A673 (cell line): ENCODE measurements at regions not wholly inside any gene's neighbourhood (a gene's known extent, or its start where the extent isn't known, plus 50 kb on each side); places are given as distances from the start of the nearest gene placed in this dataset.

Source experiments
- BruUV-seq: library from RNA; stranded (reverse); fragments of 400-500 nt; replicated peaks from 2 replicates; lab custom pipeline; 2021; lab: Mats Ljungman, UMichigan
- CTCF ChIA-PET: fragments of 300-600 bp; sonication (Branson Sonifier 250); formaldehyde crosslinking; loops from one replicate; lab custom pipeline; 2022; ENCODE audit warnings: antibody characterized with exemption; lab: Charles Lee
- POLR2A ChIA-PET: fragments of 300-600 bp; sonication (Branson Sonifier 250); formaldehyde crosslinking; loops from one replicate; lab custom pipeline; 2022; ENCODE audit warnings: antibody characterized with exemption; ENCODE audit not compliant: low non-redundant PET; lab: Charles Lee
- DNase-seq: peaks from one replicate; pipeline ENCODE4 v3.0.0-alpha.2; 2015; ENCODE audit warnings: low spot score
- H3K27ac ChIP-seq: fragments of 200-600 bp; sonication (generic); 2 replicates; pipeline ENCODE4 v1.5.1; 2016; ENCODE audit warnings: mixed run types, low read depth, mild to moderate bottlenecking, mixed read lengths, antibody characterized with exemption, low read length; ENCODE audit not compliant: poor library complexity, severe bottlenecking
- H3K27me3 ChIP-seq: fragments of 200-600 bp; sonication (generic); replicated peaks from 2 replicates; pipeline ENCODE4 v1.6.1; 2017; ENCODE audit warnings: mixed run types, low read depth, mild to moderate bottlenecking, mixed read lengths, antibody characterized with exemption, low read length; ENCODE audit not compliant: insufficient read depth, poor library complexity
- H3K36me3 ChIP-seq: fragments of 200-600 bp; sonication (generic); 2 replicates; pipeline ENCODE4 v1.6.1; 2016; ENCODE audit warnings: mixed run types, mild to moderate bottlenecking, mixed read lengths, antibody characterized with exemption, low read length; ENCODE audit not compliant: insufficient read depth, poor library complexity, severe bottlenecking
- H3K4me1 ChIP-seq: fragments of 200-600 bp; sonication (generic); 2 replicates; pipeline ENCODE4 v1.6.1; 2017; ENCODE audit warnings: mixed run types, mild to moderate bottlenecking, mixed read lengths, antibody characterized with exemption, low read length; ENCODE audit not compliant: insufficient read depth, poor library complexity, severe bottlenecking
- H3K4me3 ChIP-seq: fragments of 200-600 bp; sonication (generic); 2 replicates; pipeline ENCODE4 v1.5.1; 2016; ENCODE audit warnings: low read depth, mixed run types, mild to moderate bottlenecking, mixed read lengths, low read length; ENCODE audit not compliant: poor library complexity, severe bottlenecking
- H3K9me3 ChIP-seq: fragments of 200-600 bp; sonication (generic); 2 replicates; pipeline ENCODE4 v1.6.1; 2016; ENCODE audit warnings: mixed run types, low read depth, mild to moderate bottlenecking, mixed read lengths, antibody characterized with exemption, low read length; ENCODE audit not compliant: poor library complexity, severe bottlenecking
- EZH2 ChIP-seq: fragments of 200-600 bp; sonication (generic); IDR thresholded peaks from 2 replicates; pipeline ENCODE4 v1.6.1; 2017; ENCODE audit warnings: borderline replicate concordance, low read depth, mild to moderate bottlenecking, mixed read lengths, antibody characterized with exemption, low read length; ENCODE audit not compliant: poor library complexity, severe bottlenecking
- intact Hi-C: fragments of 100-400 bp; cut with micrococcal nuclease; formaldehyde crosslinking; loops from one replicate; pipeline ENCODE4 v1.10.0; 2022; ENCODE audit not compliant: unreplicated experiment
- TF ChIP-seq, protein P1 (sequence below): fragments of 300-800, 200-600 bp; sonication (generic); conservative IDR thresholded peaks from 2 replicates; pipeline ENCODE4 v1.5.1; 2017; ENCODE audit warnings: low read depth, mild to moderate bottlenecking, antibody characterized with exemption, low read length, moderate library complexity, mixed read lengths

- Histone ChIP-seq H3K9me3 (peaks cover 5% of the 10 kb centered on the region), H3K27me3 (no peaks in the 10 kb centered on the region), H3K4me3 (no peak overlapping the region), H3K36me3 (no peaks in the 10 kb centered on the region), H3K27ac (no peak overlapping the region), H3K4me1 (no peaks in the 10 kb centered on the region)
- intact Hi-C loops = no loop called here
- ChIA-PET POLR2A (no interaction called here), CTCF (no interaction called here)
- TF ChIP-seq, protein P1, sequence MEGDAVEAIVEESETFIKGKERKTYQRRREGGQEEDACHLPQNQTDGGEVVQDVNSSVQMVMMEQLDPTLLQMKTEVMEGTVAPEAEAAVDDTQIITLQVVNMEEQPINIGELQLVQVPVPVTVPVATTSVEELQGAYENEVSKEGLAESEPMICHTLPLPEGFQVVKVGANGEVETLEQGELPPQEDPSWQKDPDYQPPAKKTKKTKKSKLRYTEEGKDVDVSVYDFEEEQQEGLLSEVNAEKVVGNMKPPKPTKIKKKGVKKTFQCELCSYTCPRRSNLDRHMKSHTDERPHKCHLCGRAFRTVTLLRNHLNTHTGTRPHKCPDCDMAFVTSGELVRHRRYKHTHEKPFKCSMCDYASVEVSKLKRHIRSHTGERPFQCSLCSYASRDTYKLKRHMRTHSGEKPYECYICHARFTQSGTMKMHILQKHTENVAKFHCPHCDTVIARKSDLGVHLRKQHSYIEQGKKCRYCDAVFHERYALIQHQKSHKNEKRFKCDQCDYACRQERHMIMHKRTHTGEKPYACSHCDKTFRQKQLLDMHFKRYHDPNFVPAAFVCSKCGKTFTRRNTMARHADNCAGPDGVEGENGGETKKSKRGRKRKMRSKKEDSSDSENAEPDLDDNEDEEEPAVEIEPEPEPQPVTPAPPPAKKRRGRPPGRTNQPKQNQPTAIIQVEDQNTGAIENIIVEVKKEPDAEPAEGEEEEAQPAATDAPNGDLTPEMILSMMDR = no peak
- no peak for TF ChIP-seq EZH2
- BruUV-seq = no TSS peak
- no peak for DNase-seq
Observed at GRCh38 chr13:48602296-48603016, 51.3 kb upstream of the CYSLTR2 start.

DNA sequence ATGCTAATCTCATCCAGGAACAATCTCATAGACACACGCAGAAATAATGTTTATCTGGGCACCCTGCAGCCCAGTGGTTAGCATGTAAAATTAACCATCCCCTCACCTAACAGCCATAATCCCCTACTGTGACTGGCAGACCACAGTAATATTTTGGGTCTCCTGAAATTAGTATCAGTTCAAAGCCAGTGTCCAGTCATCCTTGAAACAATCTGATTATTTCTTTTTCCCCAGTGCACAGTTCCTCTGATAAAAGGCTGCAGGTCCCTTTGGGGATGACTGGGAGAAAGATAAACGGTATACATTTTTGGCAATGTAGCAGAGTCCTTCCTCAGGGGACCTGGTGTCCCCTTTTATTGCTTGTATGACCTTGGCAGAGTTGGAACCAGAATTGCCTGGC, 50.4 kb upstream of the CYSLTR2 start:
- Histone ChIP-seq H3K9me3 (peaks cover 5% of the 10 kb centered on the region), H3K27ac (no peak overlapping the region), H3K4me3 (no peak overlapping the region), H3K36me3 (no peaks in the 10 kb centered on the region), H3K27me3 (no peaks in the 10 kb centered on the region), H3K4me1 (no peaks in the 10 kb centered on the region)
- intact Hi-C loops = no loop called here
- CTCF ChIA-PET = no interaction called here
- no TSS peak for BruUV-seq
- POLR2A ChIA-PET = no interaction called here
- DNase-seq = no peak
- TF ChIP-seq, protein P1 = no peak
- TF ChIP-seq EZH2 = no peak
